Vagina (tissue), 2 donors: ENCODE measurements at regions not wholly inside any gene's neighbourhood (a gene's known extent, or its start where the extent isn't known, plus 50 kb on each side); places are given as distances from the start of the nearest gene placed in this dataset.

Experiments used
- CTCF ChIP-seq, 3 experiments: fragments of 450-650 bp in 2 of 3; fragments of 200-600 bp in 1 of 3; sonication (generic) in 1 of 3; IDR thresholded peaks; one replicate each; pipeline ENCODE4 v1.5.1; 2017 to 2019; ENCODE audit warnings: antibody characterized with exemption in 3 of 3, mild to moderate bottlenecking in 2 of 3, moderate library complexity in 2 of 3
- POLR2A ChIP-seq, 2 donors: fragments of 450-650 bp; IDR thresholded peaks; one replicate each; pipeline ENCODE4 v1.6.1; 2017; ENCODE audit warnings: antibody characterized with exemption in 2 of 2, mild to moderate bottlenecking in 2 of 2, moderate library complexity in 2 of 2
- POLR2AphosphoS5 ChIP-seq, 2 donors: sonication (generic); formaldehyde crosslinking; IDR thresholded peaks; one replicate each; pipeline ENCODE4 v1.9.0; 2017; ENCODE audit warnings: antibody characterized with exemption in 2 of 2, mild to moderate bottlenecking in 2 of 2, low read depth in 1 of 2; ENCODE audit not compliant: insufficient read depth in 1 of 2

- no peak for TF ChIP-seq POLR2A (IDR thresholded peaks at IDR 0.05)
- no peak for TF ChIP-seq CTCF (IDR thresholded peaks at IDR 0.05)
- no peak for TF ChIP-seq POLR2AphosphoS5 (IDR thresholded peaks at IDR 0.05; ENCODE audit: insufficient read depth in 1 of 2, low read depth in 1 of 2)
Measured at GRCh38 chr5:57833489-57833888, 350.9 kb upstream of the ACTBL2 start.
